GM12878 (cell line): ENCODE measurements at regions not wholly inside any gene's neighbourhood (a gene's known extent, or its start where the extent isn't known, plus 50 kb on each side); places are given as distances from the start of the nearest gene placed in this dataset.

ENCODE experiments used
- ATAC-seq: fragments of 200-7000 bp; cut with Tn5 transposase; 3 replicates; pipeline ENCODE4 v1.9.1; 2020; ENCODE audit warnings: mild to moderate bottlenecking, moderate library complexity
- BruUV-seq: library from RNA; stranded (reverse); fragments of 400-500 nt; replicated peaks from 2 replicates; lab custom pipeline; 2021; lab: Mats Ljungman, UMichigan
- CTCF ChIA-PET: fragments of 300-600 bp; sonication (Branson Sonifier 250); formaldehyde crosslinking; extraction: SDS; loops from one replicate; lab custom pipeline; 2021; ENCODE audit warnings: inconsistent platforms; lab: Yijun Ruan, JAX
- POLR2A ChIA-PET: fragments of 350-600 bp; formaldehyde crosslinking; extraction: SDS; loops from one replicate; lab custom pipeline; 2021; ENCODE audit warnings: inconsistent platforms; lab: Charles Lee
- RAD21 ChIA-PET: fragments of 300-600 bp; sonication (Branson Sonifier 250); formaldehyde crosslinking; loops from one replicate; lab custom pipeline; 2023; ENCODE audit warnings: antibody characterized with exemption; ENCODE audit not compliant: unreplicated experiment; lab: Charles Lee
- SMC1A ChIA-PET: fragments of 300-600 bp; sonication (Branson Sonifier 250); formaldehyde crosslinking; loops from one replicate; lab custom pipeline; 2023; ENCODE audit not compliant: unreplicated experiment, uncharacterized antibody; lab: Charles Lee
- DNase-seq: peaks from one replicate; pipeline ENCODE4 v3.0.0-alpha.2; 2011; ENCODE audit warnings: low read depth, low spot score
- FAIRE-seq: peaks from 3 replicates; lab custom pipeline; 2011; peaks lifted over from hg19 to GRCh38; lab: Jason Lieb, UNC
- H2AFZ ChIP-seq: 2 replicates; pipeline ENCODE4 v1.6.0; 2011; ENCODE audit warnings: low read depth, low read length, control low read depth; ENCODE audit not compliant: control insufficient read depth
- H3K27ac ChIP-seq: 2 replicates; pipeline ENCODE4 v1.5.1; 2011; ENCODE audit warnings: control low read depth; ENCODE audit not compliant: control insufficient read depth, insufficient read depth
- H3K27me3 ChIP-seq, 2 experiments: replicated peaks in 1 of 2; 2 replicates each; pipeline versions ENCODE4 v1.6.0 to v1.6.1; 2011; ENCODE audit warnings: low read length in 1 of 2; ENCODE audit not compliant: control insufficient read depth in 2 of 2, insufficient read depth in 2 of 2
- H3K36me3 ChIP-seq, 2 experiments: 2 replicates each; pipeline ENCODE4 v1.5.1; 2011; ENCODE audit warnings: low read length in 1 of 2; ENCODE audit not compliant: control insufficient read depth in 2 of 2, insufficient read depth in 2 of 2
- H3K4me1 ChIP-seq: 2 replicates; pipeline ENCODE4 v1.6.1; 2011; ENCODE audit warnings: mild to moderate bottlenecking, low read length, moderate library complexity, mixed read lengths; ENCODE audit not compliant: control insufficient read depth, insufficient read depth
- H3K4me2 ChIP-seq: 2 replicates; pipeline ENCODE4 v1.6.0; 2011; ENCODE audit warnings: control low read depth; ENCODE audit not compliant: control insufficient read depth, insufficient read depth
- H3K4me3 ChIP-seq: fragments of 200-600 bp; sonication (generic); 2 replicates; pipeline ENCODE4 v1.5.1; 2016
- H3K79me2 ChIP-seq: 2 replicates; pipeline ENCODE4 v1.6.0; 2011; ENCODE audit warnings: low read length; ENCODE audit not compliant: control insufficient read depth, insufficient read depth
- H3K9ac ChIP-seq: 2 replicates; pipeline ENCODE4 v1.8.0; 2011; ENCODE audit warnings: low read length, control low read depth, mixed read lengths; ENCODE audit not compliant: control insufficient read depth, insufficient read depth
- H3K9me3 ChIP-seq: replicated peaks from 3 replicates; pipeline ENCODE4 v1.5.1; 2011; ENCODE audit warnings: mild to moderate bottlenecking, low read length; ENCODE audit not compliant: control insufficient read depth, insufficient read depth
- H4K20me1 ChIP-seq: 2 replicates; pipeline ENCODE4 v1.6.0; 2011; ENCODE audit not compliant: control insufficient read depth, insufficient read depth
- ATF3 ChIP-seq: IDR thresholded peaks from 2 replicates; pipeline ENCODE4 v1.6.1; 2011; ENCODE audit warnings: low read depth, mild to moderate bottlenecking, low read length, moderate library complexity, borderline replicate concordance; ENCODE audit errors: extremely low read depth
- CHD2 ChIP-seq: IDR thresholded peaks from 2 replicates; pipeline ENCODE4 v1.6.1; 2011; ENCODE audit warnings: low read depth, low read length, improper control_type of control experiment, borderline replicate concordance
- EP300 ChIP-seq, 2 experiments: fragments of 150-350 bp in 1 of 2; IDR thresholded peaks; 2 replicates each; pipeline ENCODE4 v1.6.1; 2011 to 2012; ENCODE audit warnings: low read depth in 2 of 2, low read length in 2 of 2, borderline replicate concordance in 1 of 2, improper control_type of control experiment in 1 of 2, inconsistent platforms in 1 of 2; ENCODE audit not compliant: control insufficient read depth in 1 of 2
- MLLT1 ChIP-seq: fragments of 450-650 bp; IDR thresholded peaks from 2 replicates; pipeline ENCODE4 v1.6.1; 2016; ENCODE audit warnings: mild to moderate bottlenecking
- NBN ChIP-seq: fragments of 450-650 bp; IDR thresholded peaks from 2 replicates; pipeline ENCODE4 v1.6.1; 2016
- RAD51 ChIP-seq: fragments of 450-650 bp; IDR thresholded peaks from 2 replicates; pipeline ENCODE4 v1.6.1; 2016; ENCODE audit warnings: moderate library complexity, mild to moderate bottlenecking, inconsistent platforms
- SRF ChIP-seq, 2 experiments: IDR thresholded peaks; 2 replicates each; pipeline ENCODE4 v1.6.1; 2011; ENCODE audit warnings: low read depth in 2 of 2, low read length in 2 of 2, mild to moderate bottlenecking in 1 of 2, moderate library complexity in 1 of 2
- ZNF384 ChIP-seq: IDR thresholded peaks from 2 replicates; pipeline ENCODE4 v1.6.1; 2012; ENCODE audit warnings: low read depth, mild to moderate bottlenecking, low read length, improper control_type of control experiment, borderline replicate concordance
- ZNF592 ChIP-seq: fragments of 450-650 bp; IDR thresholded peaks from 2 replicates; pipeline ENCODE4 v1.6.1; 2017; ENCODE audit warnings: mild to moderate bottlenecking, moderate library complexity
- ZNF687 ChIP-seq: fragments of 450-650 bp; IDR thresholded peaks from 2 replicates; pipeline ENCODE4 v1.6.1; 2017; ENCODE audit warnings: mild to moderate bottlenecking, moderate library complexity
- WGBS: methylation state at CpG from one replicate; pipeline ENCODE4 v1.1.6; 2016; ENCODE audit warnings: low lambda C conversion rate; ENCODE audit not compliant: insufficient replicate concordance, insufficient coverage; ENCODE audit errors: missing lambda C conversion rate; 5-methylcytosine and 5-hydroxymethylcytosine counted together
- in situ Hi-C: fragments of 300-500 bp; cut with MboI; formaldehyde crosslinking; loops from 9 replicates; pipeline ENCODE4 v1.14.3; 2018; ENCODE audit warnings: mixed read lengths
- intact Hi-C: fragments of 100-400 bp; cut with micrococcal nuclease; formaldehyde crosslinking; loops from one replicate; pipeline ENCODE4 v1.14.2; 2022; ENCODE audit not compliant: unreplicated experiment

- H3K4me2 ChIP-seq: peak overlapping the region; percentile 22; the same call in 1 of the 2 replicates
- WGBS: 94% methylated on average over 1 of the region's 1 CpG
- peak overlapping the region; percentile 63 for H2AFZ ChIP-seq
- RAD21 ChIA-PET: interaction anchor here (0.7 to 1.7 kb wide), 9 partner anchors 9 to 449 kb away, joined by 3 to 6 read pairs (median 4); no protein-coding TSS in a partner anchor
- no peaks in the 10 kb centered on the region for H3K79me2 ChIP-seq
- H3K36me3 ChIP-seq: no peaks in the 10 kb centered on the region
- ATAC-seq (peak; percentile 96), DNase-seq (no peak), FAIRE-seq (no peak)
- no peaks in the 10 kb centered on the region for H3K4me1 ChIP-seq
- intact Hi-C loops (no loop called here), in situ Hi-C loops (no loop called here)
- H3K27me3 ChIP-seq: no peaks in the 10 kb centered on the region
- CTCF ChIA-PET: interaction anchor here (0.8 to 1.5 kb wide), 7 partner anchors 32 to 80 kb away, joined by 3 to 4 read pairs (median 3); no protein-coding TSS in a partner anchor
- POLR2A ChIA-PET: interaction anchor here (1.1 to 1.3 kb wide), 3 partner anchors 9 to 43 kb away, joined by 3 to 4 read pairs (median 3); no protein-coding TSS in a partner anchor
- no TSS peak for BruUV-seq
- H3K9ac ChIP-seq: no peak overlapping the region
- no peaks in the 10 kb centered on the region for H4K20me1 ChIP-seq
- TF ChIP-seq ZNF687: peak; percentile 79
- no peak for TF ChIP-seq ATF3
- 0 out of 2 replicates have a peak, but pooled peaks have one; percentile 50 for TF ChIP-seq MLLT1
- 0 out of 2 replicates have a peak, but pooled peaks have one; percentile 42 for TF ChIP-seq NBN
- TF ChIP-seq ZNF384: no peak
- TF ChIP-seq ZNF592: 0 out of 2 replicates have a peak, but pooled peaks have one; percentile 46
- peak; percentile 71 for TF ChIP-seq RAD51
- 0 out of 4 replicates have a peak, but pooled peaks of 1 of the 2 experiments have one; percentile 15 for TF ChIP-seq EP300 (IDR thresholded peaks at IDR 0.05; ENCODE audit: borderline replicate concordance in 1 of 2, control insufficient read depth in 1 of 2, low read depth in 2 of 2, low read length in 2 of 2)
- TF ChIP-seq SRF (IDR thresholded peaks at IDR 0.05; ENCODE audit: low read depth in 2 of 2, low read length in 2 of 2): no peak
- TF ChIP-seq CHD2: no peak
- no peak overlapping the region for H3K4me3 ChIP-seq
- no peak overlapping the region for H3K27ac ChIP-seq
- SMC1A ChIA-PET: interaction anchor here (0.6 to 2.4 kb wide), 17 partner anchors 8 to 446 kb away, joined by 3 to 10 read pairs (median 4); no protein-coding TSS in a partner anchor
- no peaks in the 10 kb centered on the region for H3K9me3 ChIP-seq
Observed at GRCh38 chr3:28171962-28172361, 69.5 kb upstream of the CMC1 start.
